SU-DHL-6 (cell line): ENCODE measurements at regions not wholly inside any gene's neighbourhood (a gene's known extent, or its start where the extent isn't known, plus 50 kb on each side); places are given as distances from the start of the nearest gene placed in this dataset.

Experiments used
- EZH2phosphoT487 ChIP-seq: fragments of 200-600 bp; sonication (generic), shearing (Covaris generic); conservative IDR thresholded peaks from 2 replicates; pipeline ENCODE4 v1.6.1; 2018; ENCODE audit warnings: mild to moderate bottlenecking, antibody characterized with exemption, low read length, moderate library complexity, mixed read lengths
- TF ChIP-seq, protein P1 (sequence below): fragments of 200-600 bp; sonication (generic); IDR thresholded peaks from one replicate; pipeline ENCODE4 v1.5.1; 2017; ENCODE audit warnings: antibody characterized with exemption, mild to moderate bottlenecking, low read length, moderate library complexity; ENCODE audit not compliant: insufficient read depth, poor library complexity, severe bottlenecking

DNA sequence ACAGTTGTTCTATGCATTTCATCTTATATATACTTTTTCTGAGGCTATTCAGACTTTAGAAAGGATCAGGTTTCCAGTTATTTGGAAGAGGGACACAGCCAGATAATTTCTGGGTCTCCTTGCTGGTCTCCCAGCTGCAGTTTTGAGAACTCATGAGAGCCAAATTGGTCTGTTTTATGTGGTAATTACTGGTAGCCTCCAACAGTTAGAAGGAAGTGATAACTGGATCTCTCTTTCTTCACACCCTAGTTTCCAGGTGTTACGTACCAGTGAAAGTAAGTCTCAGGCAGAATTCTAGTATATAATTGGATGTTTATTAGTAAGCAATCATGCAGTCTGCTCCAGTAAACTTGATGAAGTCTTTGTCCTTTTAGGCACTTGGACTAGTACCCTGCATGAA lies 63.2 kb upstream of the RPS23 start:
- TF ChIP-seq, protein P1, sequence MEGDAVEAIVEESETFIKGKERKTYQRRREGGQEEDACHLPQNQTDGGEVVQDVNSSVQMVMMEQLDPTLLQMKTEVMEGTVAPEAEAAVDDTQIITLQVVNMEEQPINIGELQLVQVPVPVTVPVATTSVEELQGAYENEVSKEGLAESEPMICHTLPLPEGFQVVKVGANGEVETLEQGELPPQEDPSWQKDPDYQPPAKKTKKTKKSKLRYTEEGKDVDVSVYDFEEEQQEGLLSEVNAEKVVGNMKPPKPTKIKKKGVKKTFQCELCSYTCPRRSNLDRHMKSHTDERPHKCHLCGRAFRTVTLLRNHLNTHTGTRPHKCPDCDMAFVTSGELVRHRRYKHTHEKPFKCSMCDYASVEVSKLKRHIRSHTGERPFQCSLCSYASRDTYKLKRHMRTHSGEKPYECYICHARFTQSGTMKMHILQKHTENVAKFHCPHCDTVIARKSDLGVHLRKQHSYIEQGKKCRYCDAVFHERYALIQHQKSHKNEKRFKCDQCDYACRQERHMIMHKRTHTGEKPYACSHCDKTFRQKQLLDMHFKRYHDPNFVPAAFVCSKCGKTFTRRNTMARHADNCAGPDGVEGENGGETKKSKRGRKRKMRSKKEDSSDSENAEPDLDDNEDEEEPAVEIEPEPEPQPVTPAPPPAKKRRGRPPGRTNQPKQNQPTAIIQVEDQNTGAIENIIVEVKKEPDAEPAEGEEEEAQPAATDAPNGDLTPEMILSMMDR = no peak
- TF ChIP-seq EZH2phosphoT487 = no peak
